NCI-H82 treated with DMSO at 0.1 percent for 48 hours (cell line): ENCODE measurements at regions not wholly inside any gene's neighbourhood (a gene's known extent, or its start where the extent isn't known, plus 50 kb on each side); places are given as distances from the start of the nearest gene placed in this dataset.
"Not testable (repeated sequence)": the region's sequence is repeated elsewhere in the genome, so short reads cannot be mapped to it uniquely, and the experiment has no call there.

Experiments
- DNase-seq: peaks from one replicate; lab custom pipeline; 2025; ENCODE audit not compliant: unreplicated experiment; lab: John Stamatoyannopoulos, UW

DNA sequence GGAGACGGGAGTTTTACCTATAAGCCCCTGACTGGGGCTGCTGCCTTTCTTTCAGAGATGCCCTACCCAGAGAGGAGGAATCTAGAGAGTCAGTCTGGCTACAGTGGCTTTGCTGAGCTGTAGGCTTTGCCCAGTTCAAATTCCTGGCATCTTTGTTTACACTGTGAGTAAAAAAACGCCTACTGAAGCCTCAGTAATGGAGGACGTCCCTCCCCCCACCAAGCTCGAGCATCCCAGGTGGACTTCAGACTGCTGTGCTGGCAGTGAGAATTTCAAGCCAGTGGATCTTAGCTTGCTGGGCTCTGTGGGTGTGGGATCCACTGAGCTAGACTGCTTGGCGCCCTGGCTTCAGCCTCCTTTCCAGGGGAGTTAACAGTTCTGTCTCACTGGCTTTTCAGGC is 237.1 kb upstream of the NT5E start:
- not testable (repeated sequence) for DNase-seq

DNA sequence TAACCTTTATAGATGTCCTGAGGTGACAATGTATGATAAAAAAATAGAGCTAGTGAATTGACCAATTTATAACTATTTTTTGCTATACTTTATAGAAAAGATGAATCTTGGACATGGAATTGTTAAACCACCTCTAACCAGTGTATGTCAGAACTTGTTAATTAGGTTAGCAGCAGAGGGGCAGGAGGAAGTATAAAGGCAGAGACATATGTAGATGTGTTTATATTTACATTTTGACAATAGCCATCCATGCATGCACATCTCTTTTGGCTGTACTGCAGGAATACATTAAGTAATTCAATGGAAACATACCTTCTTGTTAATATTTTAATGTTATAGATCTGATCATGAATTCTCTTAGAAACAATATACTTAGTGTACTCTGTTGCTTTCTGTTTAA is 254.6 kb upstream of the NT5E start:
- DNase-seq = no peak

DNA sequence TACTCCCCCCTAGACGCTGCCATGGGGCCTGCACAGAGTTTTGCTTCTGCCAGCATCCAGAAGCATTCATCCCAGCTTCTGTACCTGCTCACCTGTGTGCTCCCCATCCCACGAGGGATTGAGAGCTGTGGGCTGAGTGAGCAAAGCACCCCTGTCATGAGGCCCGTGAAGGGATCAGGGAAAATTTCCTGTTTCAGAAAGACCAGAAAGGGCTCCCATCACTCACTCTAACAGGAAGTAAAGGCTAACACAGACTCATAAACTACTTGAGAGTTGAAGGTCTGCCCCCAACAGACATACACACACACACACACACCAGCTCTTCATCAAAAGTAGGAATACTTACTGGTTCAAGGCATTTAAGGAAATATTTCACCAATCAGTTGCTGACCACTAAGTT is 256.5 kb upstream of the NT5E start:
- DNase-seq = no peak

DNA sequence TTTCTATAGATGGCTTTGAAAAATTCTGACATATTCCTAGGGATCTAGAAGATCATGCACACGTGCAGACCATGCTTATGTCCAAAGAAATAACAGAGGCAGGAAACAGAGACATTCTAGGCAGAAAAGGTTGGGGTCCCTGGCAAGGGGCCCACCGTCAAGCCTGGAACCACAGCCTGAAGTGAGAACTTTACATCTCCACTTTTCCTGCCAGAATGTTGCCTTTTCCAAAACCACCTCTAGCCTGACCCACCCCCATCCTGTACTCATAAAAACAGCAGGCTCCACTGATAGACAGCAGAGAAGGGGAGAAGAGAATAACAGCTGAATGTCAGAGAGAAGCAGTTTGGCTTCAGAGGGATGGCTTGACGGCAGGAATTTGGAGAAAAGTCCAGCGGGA is 257.3 kb upstream of the NT5E start:
- no peak for DNase-seq

DNA sequence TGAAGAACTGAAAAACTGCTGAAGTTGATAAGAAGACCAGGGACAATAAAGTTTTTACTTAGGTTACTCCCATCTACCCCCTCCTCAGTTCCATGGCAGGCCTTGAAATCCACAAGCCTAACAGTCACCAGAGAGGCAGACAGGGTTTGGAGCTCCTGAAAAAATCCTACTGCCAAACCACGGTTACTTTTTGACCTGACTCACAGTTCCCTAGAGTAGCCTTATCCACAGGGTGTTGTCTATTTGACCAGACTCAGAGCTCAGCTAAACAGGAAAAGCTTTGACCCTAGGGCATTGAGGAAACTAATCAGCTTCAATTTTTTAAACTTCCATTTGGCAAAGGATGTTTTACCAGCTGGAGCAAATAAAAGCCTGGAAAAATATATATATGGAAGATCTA is 257.7 kb upstream of the NT5E start:
- DNase-seq = no peak

DNA sequence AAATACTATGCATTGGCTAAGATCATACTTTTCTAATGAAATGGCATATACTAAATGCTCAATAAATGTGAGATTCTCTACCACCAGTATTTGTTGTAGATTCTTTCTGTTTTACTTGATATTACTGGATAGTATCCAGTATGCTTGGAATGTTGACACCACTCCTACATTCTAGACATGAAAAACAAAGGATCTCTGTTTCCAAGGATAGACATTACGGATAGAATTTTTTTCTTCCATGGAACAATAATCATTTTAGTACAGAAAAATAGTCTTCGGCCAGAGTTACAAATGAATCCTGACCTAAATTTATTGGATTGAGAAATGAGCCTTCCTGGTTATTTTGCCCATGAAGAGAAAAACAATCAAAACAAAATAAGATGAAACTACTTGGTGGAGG is 258.2 kb upstream of the NT5E start:
- DNase-seq = no peak

DNA sequence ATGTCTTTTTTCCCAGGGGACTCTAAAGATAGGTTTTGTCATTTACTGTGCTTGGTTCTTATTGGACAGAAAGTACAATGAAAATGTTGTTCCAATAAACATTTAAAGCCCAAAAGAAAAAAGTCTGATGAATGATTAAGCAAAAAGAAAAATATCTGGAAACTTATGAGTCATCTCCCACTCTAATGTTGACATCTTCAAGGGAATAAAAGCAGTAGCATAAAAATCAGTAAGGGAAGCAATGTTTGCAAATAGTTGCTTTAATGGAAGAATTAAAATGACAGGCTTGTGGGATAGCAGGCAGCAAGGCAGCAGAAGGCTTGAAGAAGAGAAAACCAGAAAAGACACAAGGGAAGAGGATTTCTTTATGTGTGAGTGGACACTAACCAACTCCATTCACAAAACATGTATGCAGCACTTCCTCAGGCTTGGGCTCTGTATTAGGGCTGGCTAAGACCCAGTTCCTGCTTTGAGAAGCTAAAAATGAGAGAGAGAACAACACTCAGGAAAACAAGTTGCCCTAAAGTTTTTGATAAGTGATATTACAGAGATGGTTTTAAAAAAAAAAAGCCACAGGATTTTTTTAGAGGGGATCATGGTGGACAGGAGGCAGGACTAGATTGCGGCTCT is 263.2 kb upstream of the NT5E start:
- no peak for DNase-seq

DNA sequence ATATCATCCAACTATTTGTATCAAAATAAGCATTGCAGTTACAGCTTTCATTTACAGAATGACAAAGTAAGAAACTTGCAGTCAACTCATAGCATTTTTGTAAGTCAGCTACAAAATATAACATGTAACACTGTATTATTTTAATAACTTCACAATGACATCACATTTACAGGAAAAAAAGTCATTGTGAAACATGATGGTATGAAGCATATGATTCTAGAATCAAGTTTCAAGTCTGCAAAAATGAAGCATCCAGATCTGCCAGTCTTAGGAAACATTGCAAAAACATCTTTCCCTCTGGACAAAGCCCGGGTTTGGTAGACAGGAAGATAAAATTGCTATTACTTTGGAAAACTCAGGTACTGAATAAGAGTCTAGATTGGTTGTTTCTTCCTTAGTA is 263.9 kb upstream of the NT5E start:
- DNase-seq = no peak

DNA sequence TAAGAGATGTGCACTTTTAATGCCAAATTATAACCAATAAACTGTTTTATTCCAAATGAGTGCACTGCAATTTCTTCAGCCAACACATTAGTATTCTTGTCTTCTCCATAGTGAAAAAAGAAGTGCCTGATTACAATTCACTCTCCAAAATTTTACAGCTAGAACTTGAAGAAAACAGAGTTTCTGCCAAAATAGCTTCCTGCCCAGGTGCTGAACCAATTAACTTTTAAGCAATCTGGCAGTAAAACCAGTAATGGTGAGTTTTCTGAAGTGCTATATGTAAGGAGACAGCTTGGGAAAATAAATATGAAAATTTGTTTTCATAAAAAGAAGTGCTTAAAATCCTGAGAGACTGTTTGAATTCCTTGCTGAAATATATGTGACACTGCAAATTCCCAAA is 266.0 kb upstream of the NT5E start:
- DNase-seq = no peak

DNA sequence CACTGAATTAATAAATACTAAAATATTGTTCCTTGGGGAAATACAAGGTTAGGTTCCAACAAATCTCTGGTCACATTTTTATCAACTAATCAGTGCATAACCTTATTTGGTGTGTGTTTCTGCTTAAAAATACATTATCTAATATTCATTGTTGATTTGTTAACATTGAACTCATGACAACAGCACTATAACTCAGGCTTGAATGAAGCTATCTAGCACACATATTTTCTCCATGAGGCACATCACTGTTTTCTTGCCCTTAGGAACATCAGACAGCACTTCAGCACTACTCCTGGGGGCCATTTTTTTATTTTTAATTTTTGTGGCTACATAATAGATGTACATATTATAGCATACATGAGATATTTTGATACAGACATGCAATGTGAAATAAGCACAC is 277.2 kb upstream of the NT5E start:
- no peak for DNase-seq

DNA sequence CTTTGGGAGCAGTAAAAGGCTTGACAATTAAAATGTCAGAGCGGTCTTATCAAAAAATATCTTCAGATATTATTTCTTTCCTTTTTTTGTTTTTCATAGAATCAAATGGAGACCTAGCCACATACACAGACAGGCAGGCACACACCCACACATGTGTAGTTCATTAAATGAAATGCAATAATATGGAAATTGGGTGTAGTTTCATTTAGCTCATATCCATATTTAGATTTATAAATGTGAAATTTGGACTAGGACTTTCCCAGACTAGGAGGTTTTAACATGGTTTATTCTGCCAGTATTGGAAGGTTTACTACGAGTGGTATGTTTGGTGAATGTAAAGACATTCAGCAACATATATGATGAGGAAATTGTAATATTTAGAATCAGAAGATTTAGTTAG is 277.7 kb upstream of the NT5E start:
- no peak for DNase-seq

DNA sequence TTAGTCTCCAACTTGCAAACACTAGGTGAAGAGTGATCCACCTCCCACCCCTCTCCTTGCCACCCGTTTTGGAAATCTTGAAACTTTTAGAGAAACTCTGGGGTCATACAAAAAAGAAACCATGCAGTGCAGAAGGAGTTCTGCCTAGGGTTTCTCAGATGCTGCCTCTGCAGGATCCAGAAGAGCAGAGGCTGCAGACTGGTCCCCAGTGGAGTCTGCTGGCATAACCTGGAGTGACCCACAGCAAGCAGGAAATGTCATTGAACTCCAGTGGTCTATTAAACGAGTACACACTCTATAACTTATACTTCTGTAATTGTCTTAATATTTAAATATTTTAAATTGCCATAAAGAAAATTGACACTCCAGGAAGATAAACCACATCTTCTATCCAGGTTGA is 280.7 kb upstream of the NT5E start:
- DNase-seq = no peak

DNA sequence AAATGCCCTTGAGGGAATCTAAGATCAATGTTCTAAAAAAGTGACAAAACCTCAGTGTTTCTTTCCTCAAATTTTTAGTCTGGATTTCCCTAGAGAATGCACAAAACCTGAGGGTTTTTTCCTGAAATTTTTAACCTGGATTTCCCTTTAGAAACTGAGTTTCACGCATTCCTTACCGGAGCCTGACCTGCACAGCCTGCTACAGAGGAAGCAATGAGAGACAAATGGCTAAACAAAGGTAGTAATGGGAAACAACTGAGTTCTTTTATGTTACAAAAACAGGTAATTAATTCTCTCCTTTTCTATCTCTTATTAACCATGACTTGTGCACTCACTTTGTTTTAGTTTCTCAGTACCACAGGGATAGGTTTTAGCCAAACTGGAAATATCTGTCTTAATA is 281.7 kb upstream of the NT5E start:
- no peak for DNase-seq

DNA sequence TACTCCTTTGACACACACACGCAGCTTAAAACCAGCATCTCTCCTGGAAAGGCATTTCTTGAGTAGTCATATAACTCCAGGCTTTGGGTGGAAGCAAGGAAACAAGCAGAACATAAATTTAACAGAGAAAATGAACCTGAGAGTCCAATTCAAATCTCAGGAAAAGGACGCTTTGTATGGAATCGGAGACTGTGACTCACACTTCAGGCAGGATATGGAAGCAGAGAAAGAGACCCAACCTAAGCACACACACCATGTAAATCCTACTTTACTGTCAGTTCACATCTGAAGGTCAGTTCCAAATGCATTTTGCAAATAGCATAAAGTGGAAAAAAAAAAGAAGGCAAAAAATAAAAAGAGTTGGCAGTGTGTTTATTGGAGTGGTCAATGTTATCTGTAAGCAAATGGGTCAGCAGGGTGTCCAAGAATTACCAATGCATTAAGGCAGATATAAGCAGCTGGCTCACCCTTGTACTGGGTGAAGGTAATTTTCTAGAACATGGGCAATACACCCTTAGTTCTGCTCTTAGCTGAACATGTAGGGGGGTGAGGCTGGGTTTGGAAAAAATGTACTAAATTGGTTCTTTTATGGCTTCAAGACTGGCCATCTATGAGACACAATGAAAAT is 283.7 kb upstream of the NT5E start:
- DNase-seq = no peak

DNA sequence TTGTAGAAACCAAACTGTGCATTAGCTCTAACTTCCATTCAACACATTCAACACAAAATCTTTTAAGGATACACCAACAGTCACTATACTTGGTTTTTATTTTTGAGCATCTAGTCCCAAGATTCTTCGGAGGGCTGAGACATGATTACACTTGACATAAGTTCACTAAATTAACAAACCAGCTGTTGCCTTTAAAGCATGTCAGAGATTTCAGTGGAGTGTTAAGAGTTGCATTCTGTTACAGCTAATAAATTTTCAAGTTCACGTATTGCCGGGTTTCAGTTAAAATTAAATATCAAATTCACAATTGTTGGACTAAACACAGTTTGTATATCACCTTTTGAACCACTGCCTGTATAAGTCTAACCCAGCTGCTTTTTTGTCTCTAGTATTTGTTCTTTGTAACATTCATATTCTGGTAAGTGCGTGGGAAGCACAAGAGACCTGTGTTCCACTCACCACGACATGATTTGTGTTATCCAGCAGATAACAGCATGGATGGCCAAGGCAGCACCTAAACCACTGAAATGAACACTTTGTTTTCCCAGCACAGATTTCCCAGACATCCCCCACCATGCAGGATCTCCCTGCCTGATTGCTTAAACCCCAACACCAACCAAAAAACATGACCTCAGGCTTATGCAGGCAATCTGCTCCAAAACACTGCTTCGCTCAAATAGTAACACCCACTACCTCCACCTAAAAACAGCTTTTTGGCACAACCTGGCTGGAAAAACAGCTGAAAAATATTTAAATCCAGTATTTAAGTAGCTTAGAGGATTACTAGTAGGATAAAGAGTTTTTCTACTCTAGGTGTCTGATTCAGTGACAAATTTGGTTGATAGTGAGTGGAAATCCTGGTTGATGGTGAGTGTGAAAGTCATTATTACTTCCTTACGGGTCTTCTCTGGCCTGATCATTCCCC is 286.5 kb upstream of the NT5E start:
- peak; percentile 51 for DNase-seq

DNA sequence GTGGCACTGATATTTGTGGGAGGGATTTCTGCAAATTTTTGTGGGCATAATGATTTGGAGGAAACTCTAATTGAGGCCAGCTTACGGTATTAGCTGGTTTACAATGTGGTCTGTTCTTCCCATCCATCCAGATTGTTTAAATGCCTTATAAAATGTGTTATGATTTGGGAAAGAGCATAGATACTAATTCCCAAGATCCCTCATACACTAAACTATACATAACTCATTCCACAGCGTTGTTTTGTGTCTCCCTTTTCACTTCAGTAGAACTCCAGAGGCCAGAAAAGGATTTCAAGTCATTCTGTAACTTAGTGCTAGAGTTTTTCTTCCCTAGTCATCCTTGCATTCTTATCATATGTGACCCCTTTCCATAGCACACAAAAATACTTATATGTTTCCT is 292.6 kb upstream of the NT5E start:
- DNase-seq = no peak

DNA sequence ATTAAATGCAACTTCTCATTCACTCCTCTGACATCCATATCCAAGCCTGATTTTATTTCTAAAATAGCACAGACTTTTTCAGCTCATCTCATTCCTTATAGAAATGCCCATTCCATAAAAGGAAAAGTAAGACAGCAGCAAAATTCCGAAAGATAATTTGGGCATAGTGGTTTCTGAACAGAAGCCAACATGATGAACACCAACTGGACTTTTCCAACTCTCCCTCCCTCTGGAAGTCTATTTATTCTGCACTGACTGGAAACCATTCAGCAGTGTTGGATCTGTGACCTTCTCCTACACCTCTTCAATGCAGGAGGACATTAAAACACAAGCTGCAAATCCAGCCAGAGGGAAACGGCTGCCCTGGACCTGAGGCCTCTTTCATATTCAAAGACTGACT is 306.2 kb upstream of the NT5E start:
- DNase-seq = no peak

DNA sequence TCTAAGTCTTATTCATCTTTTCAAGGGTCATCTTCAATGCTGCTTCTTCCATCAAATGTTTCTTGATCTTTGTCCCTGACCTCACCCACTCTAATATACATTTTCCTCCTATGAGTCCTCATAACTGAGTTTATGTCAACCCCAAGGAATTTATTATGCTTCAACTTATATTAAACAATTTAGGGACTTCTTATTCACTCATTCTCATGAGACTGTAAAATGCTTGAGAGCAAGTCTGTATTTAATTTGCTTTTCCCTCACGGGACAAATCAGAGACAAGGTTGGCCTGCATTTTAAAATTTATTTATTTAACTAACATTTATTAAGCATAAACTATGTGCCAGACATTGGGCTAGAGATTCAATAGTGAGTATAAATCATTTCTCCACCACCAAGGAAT is 312.0 kb upstream of the NT5E start:
- DNase-seq = no peak

DNA sequence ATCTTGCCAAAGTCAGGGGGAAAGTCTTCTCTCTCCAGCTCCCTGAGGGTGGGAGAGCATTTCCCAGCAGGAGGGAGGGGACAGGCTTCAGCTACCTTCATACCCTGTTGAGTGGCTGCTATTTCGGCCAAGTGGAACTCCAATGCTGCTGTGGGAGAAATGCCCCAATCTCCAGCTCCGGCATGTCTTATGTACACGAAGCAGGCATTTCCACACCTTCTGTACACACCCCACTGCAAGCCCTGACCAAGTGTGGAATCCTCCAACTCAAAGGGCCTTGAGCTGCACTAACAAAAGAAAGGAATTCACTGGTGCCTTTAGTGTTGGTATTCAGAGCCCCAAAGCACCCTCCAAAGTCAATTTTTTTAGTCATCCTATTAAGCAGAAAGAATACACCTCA is 313.6 kb upstream of the NT5E start:
- no peak for DNase-seq

DNA sequence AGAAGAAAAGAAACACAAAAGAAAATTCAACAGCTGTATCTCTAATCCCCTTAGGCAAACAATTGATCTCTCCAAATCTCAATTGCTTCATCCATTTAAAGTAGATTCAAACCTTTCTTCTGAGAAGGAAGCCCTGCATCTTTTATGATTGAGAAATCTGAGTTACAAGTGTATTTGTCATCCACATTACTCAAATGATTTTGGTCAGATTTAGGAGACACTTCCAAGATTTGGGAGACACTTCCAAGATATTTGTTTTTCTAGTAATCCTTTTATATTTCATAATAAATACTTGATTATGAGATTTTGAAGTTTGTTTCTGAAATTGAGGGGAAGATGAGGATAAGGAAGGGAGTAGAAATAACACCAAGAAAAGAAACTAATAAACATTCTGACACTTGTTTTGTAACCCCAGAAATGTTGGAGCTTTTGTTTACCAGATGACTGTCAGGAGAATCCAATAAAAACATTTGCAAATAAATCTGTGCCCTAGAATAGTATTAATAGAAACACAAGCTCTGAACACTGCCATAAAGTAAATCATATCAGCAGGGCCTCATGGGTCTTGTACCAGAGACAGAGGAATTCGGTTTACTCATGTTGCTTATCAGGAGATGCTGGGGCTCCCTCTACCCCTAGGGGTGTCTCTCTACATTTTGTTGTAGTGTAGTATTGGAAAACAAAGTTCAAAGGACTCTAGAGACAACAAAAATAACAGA is 314.3 kb upstream of the NT5E start:
- DNase-seq = no peak

DNA sequence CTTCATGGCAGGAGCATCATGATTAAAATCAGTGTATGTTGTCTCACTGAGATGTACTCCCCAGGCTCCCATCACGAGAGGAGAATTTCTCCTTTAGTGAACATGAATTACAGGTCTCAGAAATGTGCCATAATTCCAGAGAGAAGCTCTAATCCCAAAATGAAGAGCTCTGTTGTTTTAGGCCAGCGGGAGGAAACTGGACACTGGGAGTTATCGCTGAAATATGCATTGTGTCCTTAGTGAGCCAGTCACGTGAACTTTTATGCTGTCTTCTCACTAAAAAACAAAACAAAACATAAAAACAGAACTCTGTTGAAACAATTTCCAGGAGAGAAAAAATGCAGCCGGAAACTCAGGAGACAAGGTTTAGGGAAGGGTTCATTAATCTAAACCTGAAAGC is 315.7 kb upstream of the NT5E start:
- DNase-seq = no peak

DNA sequence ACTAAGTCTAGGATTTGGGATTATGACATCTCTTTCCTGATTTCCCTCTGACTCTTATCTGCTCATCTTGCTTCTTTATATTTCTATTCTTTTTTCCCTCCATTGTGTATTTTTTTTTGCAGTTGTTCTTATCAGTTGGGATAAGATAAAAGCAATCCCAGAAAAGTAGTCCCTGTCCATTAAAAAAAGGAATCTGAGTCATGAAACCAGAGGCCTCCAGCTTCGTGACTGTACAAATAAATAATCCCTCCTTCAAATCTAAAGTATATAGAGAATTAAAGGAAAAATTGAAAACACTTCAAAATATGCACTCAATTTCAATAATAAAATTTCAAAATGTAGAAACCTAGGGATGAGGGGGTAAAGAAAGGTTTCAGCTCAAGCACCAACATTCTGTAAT is 317.8 kb upstream of the NT5E start:
- no peak for DNase-seq
